ENCODE measurements at regions not wholly inside any gene's neighbourhood (a gene's known extent, or its start where the extent isn't known, plus 50 kb on each side); places are given as distances from the start of the nearest gene placed in this dataset.

DNA sequence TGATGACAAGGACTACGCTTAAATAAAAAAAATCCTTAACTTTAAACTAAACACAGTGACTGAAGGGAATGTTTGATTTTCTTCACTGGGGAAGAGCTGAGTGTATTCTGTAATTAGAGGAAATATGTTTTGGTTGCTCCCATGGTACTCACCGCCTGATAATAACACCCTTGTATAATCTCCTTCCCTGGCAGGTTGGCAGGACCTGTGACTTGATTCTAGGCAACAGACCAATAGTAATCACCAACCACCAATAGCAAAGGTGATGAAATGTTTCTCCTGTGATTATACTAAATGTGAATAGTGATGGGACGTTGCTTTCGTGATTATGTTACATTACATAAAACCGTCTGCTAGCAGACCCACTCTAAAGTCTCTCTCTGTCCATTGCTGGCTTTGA is 536.8 kb upstream of the CPEB2 start:
- TF ChIP-seq CTCF (conservative IDR thresholded peaks at IDR 0.05) (no peak), EZH2 (IDR thresholded peaks at IDR 0.05; ENCODE audit: low read depth) (no peak)
